GM12864 (cell line): ENCODE measurements at regions not wholly inside any gene's neighbourhood (a gene's known extent, or its start where the extent isn't known, plus 50 kb on each side); places are given as distances from the start of the nearest gene placed in this dataset.

ENCODE experiments used
- DNase-seq: peaks from one replicate; pipeline ENCODE4 v3.0.0-alpha.2; 2011; ENCODE audit warnings: low read depth
- H3K4me3 ChIP-seq: 2 replicates; pipeline ENCODE4 v1.5.1; 2011; ENCODE audit warnings: mild to moderate bottlenecking, low read depth, low read length, control low read depth
- CTCF ChIP-seq: IDR thresholded peaks from 2 replicates; pipeline ENCODE4 v1.5.1; 2011; ENCODE audit warnings: low read depth, mild to moderate bottlenecking, moderate library complexity, low read length, control low read depth, inconsistent platforms; ENCODE audit errors: missing control alignments

GRCh38 chr12:68514807-68515411, 95.8 kb upstream of the RAP1B start:
- TF ChIP-seq CTCF = no peak
- no peak for DNase-seq
- H3K4me3 ChIP-seq = no peak overlapping the region

- H3K4me3 ChIP-seq = no peak overlapping the region
- no peak for TF ChIP-seq CTCF
- no peak for DNase-seq
Observed at GRCh38 chr12:68515793-68516192, 94.9 kb upstream of the RAP1B start.

GRCh38 chr12:68521321-68521839, 89.3 kb upstream of the RAP1B start:
- TF ChIP-seq CTCF = no peak
- no peak overlapping the region for H3K4me3 ChIP-seq
- DNase-seq = no peak

- no peak overlapping the region for H3K4me3 ChIP-seq
- no peak for DNase-seq
- no peak for TF ChIP-seq CTCF
Observed at GRCh38 chr12:68521848-68522502, 88.7 kb upstream of the RAP1B start.

- no peak for TF ChIP-seq CTCF
- H3K4me3 ChIP-seq = no peak overlapping the region
- DNase-seq = no peak
Observed at GRCh38 chr12:68529466-68529865, 81.2 kb upstream of the RAP1B start.

GRCh38 chr12:68529869-68530268, 80.8 kb upstream of the RAP1B start:
- no peak for DNase-seq
- TF ChIP-seq CTCF = no peak
- H3K4me3 ChIP-seq = no peak overlapping the region

GRCh38 chr12:68530299-68530698, 80.4 kb upstream of the RAP1B start:
- TF ChIP-seq CTCF = no peak
- H3K4me3 ChIP-seq = no peak overlapping the region
- DNase-seq = no peak
